ENCODE measurements at regions not wholly inside any gene's neighbourhood (a gene's known extent, or its start where the extent isn't known, plus 50 kb on each side); places are given as distances from the start of the nearest gene placed in this dataset.

DNA sequence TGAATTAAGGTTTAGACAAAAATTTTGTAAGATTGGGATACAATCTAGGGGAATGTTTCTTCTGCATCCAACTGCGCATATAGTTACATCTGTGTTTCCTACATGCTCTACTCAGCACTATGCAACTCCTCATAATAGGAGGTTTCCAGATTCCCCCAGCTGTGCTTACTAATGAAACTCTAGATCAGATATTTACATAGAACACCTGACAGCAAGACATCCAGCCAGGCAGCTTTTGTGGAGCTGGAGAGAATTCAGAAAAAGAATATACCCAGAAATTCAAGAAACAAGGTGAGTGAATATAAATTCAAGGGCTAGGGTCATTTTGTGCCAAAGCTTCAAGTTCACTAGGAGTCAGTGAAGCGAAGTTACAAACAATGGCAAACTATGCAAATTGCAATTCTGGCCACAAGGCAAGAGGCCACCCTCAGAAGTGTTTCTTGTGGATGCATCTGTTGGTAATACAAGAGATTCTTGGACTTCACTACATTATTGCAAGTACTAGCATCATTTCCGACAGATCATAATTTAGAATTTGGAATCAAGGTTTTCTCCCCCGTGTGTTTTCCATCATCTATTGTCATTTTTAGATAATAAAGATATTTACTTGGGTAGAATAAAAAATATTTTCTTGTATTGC is 341.2 kb upstream of the NAV3 start:
- H2AFZ ChIP-seq (ENCODE audit: low read depth, low read length) = no peak overlapping the region
- no peak overlapping the region for H3K4me2 ChIP-seq (ENCODE audit: insufficient read depth, low read length)
- H3K79me2 ChIP-seq (ENCODE audit: control insufficient read depth, insufficient read depth, low read length) = no peaks in the 10 kb centered on the region
- DNase-seq (ENCODE audit: extremely low read depth in 1 of 4, low spot score in 3 of 4) (no peak), FAIRE-seq (no peak), ATAC-seq (no peak)
- TF ChIP-seq FOXJ2 (tag; IDR thresholded peaks at IDR 0.05) (no peak), ZNF780A (CRISPR knock-in tag; IDR thresholded peaks at IDR 0.05) (no peak), ETS2 (tag; IDR thresholded peaks at IDR 0.05; ENCODE audit: borderline replicate concordance, poor library complexity, severe bottlenecking) (no peak), KDM1A (IDR thresholded peaks at IDR 0.05) (no peak), ZNF124 (CRISPR knock-in tag; IDR thresholded peaks at IDR 0.05) (no peak), CEBPG (CRISPR knock-in tag; IDR thresholded peaks at IDR 0.05) (no peak), CEBPG (tag; conservative IDR thresholded peaks at IDR 0.05 in 1 of 2, IDR thresholded peaks at IDR 0.05 in 1 of 2) (no peak), PHTF2 (CRISPR knock-in tag; IDR thresholded peaks at IDR 0.05) (no peak), NFATC3 (IDR thresholded peaks at IDR 0.05) (no peak), TARDBP (IDR thresholded peaks at IDR 0.05) (no peak)
- TF ChIP-seq, protein P1, sequence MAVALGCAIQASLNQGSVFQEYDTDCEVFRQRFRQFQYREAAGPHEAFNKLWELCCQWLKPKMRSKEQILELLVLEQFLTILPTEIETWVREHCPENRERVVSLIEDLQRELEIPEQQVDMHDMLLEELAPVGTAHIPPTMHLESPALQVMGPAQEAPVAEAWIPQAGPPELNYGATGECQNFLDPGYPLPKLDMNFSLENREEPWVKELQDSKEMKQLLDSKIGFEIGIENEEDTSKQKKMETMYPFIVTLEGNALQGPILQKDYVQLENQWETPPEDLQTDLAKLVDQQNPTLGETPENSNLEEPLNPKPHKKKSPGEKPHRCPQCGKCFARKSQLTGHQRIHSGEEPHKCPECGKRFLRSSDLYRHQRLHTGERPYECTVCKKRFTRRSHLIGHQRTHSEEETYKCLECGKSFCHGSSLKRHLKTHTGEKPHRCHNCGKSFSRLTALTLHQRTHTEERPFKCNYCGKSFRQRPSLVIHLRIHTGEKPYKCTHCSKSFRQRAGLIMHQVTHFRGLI (CRISPR knock-in tag; IDR thresholded peaks at IDR 0.05) = no peak
- TF ChIP-seq, protein P2, sequence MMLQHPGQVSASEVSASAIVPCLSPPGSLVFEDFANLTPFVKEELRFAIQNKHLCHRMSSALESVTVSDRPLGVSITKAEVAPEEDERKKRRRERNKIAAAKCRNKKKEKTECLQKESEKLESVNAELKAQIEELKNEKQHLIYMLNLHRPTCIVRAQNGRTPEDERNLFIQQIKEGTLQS (IDR thresholded peaks at IDR 0.05) = no peak
- TF ChIP-seq, protein P2 (CRISPR knock-in tag; conservative IDR thresholded peaks at IDR 0.05) = no peak
- TF ChIP-seq, protein P3, sequence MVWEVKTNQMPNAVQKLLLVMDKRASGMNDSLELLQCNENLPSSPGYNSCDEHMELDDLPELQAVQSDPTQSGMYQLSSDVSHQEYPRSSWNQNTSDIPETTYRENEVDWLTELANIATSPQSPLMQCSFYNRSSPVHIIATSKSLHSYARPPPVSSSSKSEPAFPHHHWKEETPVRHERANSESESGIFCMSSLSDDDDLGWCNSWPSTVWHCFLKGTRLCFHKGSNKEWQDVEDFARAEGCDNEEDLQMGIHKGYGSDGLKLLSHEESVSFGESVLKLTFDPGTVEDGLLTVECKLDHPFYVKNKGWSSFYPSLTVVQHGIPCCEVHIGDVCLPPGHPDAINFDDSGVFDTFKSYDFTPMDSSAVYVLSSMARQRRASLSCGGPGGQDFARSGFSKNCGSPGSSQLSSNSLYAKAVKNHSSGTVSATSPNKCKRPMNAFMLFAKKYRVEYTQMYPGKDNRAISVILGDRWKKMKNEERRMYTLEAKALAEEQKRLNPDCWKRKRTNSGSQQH (CRISPR knock-in tag; IDR thresholded peaks at IDR 0.05) = no peak
- H3K4me1 ChIP-seq (replicated peaks in 1 of 2; ENCODE audit: control insufficient read depth in 2 of 2, insufficient read depth in 2 of 2, low read length in 2 of 2) = no peaks in the 10 kb centered on the region
- BruUV-seq (replicated peaks) = no TSS peak
- H3K9ac ChIP-seq (ENCODE audit: insufficient read depth in 1 of 2, low read depth in 2 of 2, low read length in 2 of 2) = no peak overlapping the region
- H3K4me3 ChIP-seq = no peak overlapping the region
- 0% methylated on average over 4 of the region's 4 CpGs for WGBS (ENCODE audit: insufficient coverage, low coverage, missing lambda C conversion rate)
- POLR2A ChIA-PET = no interaction called here
- CTCF ChIA-PET (ENCODE audit: low intra/inter-chr PET ratio) = no interaction called here
- intact Hi-C loops (cut with micrococcal nuclease) (no loop called here), in situ Hi-C loops (cut with MboI) (no loop called here)
- no peaks in the 10 kb centered on the region for H3K9me3 ChIP-seq (replicated peaks; ENCODE audit: control insufficient read depth, insufficient read depth, low read depth, low read length)
- no peak overlapping the region for H3K27ac ChIP-seq (ENCODE audit: extremely low read depth, low read depth, low read length)
- no peaks in the 10 kb centered on the region for H3K9me1 ChIP-seq (ENCODE audit: control insufficient read depth, insufficient read depth, low read length)
- no peaks in the 10 kb centered on the region for H4K20me1 ChIP-seq (replicated peaks; ENCODE audit: control insufficient read depth, insufficient read depth, low read length)
- no peaks in the 10 kb centered on the region for H3K27me3 ChIP-seq (ENCODE audit: control insufficient read depth in 2 of 2, insufficient read depth in 2 of 2, low read length in 2 of 2)
- H3K36me3 ChIP-seq (ENCODE audit: control insufficient read depth, insufficient read depth, low read length) = no peaks in the 10 kb centered on the region
